Immature natural killer cell (primary cell): ENCODE measurements at regions not wholly inside any gene's neighbourhood (a gene's known extent, or its start where the extent isn't known, plus 50 kb on each side); places are given as distances from the start of the nearest gene placed in this dataset.

Experiments
- DNase-seq, 3 donors: peaks; one replicate each; pipeline ENCODE4 v3.0.0; 2022; ENCODE audit warnings: mixed read lengths in 1 of 3
- H3K27ac Mint-ChIP-seq, 6 donors: one replicate each; pipeline ENCODE4 v1.8.0; 2020; ENCODE audit warnings: mixed read lengths in 6 of 6, mild to moderate bottlenecking in 5 of 6, inconsistent platforms in 4 of 6, moderate library complexity in 3 of 6
- H3K27me3 Mint-ChIP-seq, 3 donors: one replicate each; pipeline ENCODE4 v1.8.0; 2020 to 2021; ENCODE audit warnings: low read depth in 3 of 3, mild to moderate bottlenecking in 3 of 3, mixed read lengths in 3 of 3, moderate library complexity in 3 of 3, inconsistent platforms in 1 of 3
- H3K36me3 Mint-ChIP-seq, 3 donors: one replicate each; pipeline ENCODE4 v1.8.0; 2020; ENCODE audit warnings: mixed read lengths in 3 of 3, inconsistent platforms in 2 of 3, mild to moderate bottlenecking in 2 of 3
- H3K4me1 Mint-ChIP-seq, 2 donors: one replicate each; pipeline ENCODE4 v1.8.0; 2020; ENCODE audit warnings: inconsistent platforms in 2 of 2, mild to moderate bottlenecking in 2 of 2, mixed read lengths in 2 of 2, moderate library complexity in 1 of 2
- H3K4me3 Mint-ChIP-seq, 5 donors: one replicate each; pipeline ENCODE4 v1.8.0; 2020; ENCODE audit warnings: mild to moderate bottlenecking in 5 of 5, mixed read lengths in 5 of 5, inconsistent platforms in 3 of 5, moderate library complexity in 3 of 5
- H3K9me3 Mint-ChIP-seq, 6 donors: one replicate each; pipeline ENCODE4 v1.8.0; 2020; ENCODE audit warnings: mild to moderate bottlenecking in 6 of 6, mixed read lengths in 6 of 6, inconsistent platforms in 4 of 6, moderate library complexity in 3 of 6

- no peak for DNase-seq
- H3K4me1 Mint-ChIP-seq = no peaks in the 10 kb centered on the region
- H3K4me3 Mint-ChIP-seq = no peak overlapping the region
- H3K27me3 Mint-ChIP-seq = no peaks in the 10 kb centered on the region
- H3K27ac Mint-ChIP-seq = no peak overlapping the region
- H3K36me3 Mint-ChIP-seq = no peaks in the 10 kb centered on the region
- H3K9me3 Mint-ChIP-seq = peaks cover 0 to 5% (median 0%) of the 10 kb centered on the region in 6 donors
Measured at GRCh38 chr5:174849426-174849825, 125.0 kb downstream of the MSX2 start.

GRCh38 chr5:174844971-174845370 is 120.6 kb downstream of the MSX2 start:
- no peaks in the 10 kb centered on the region for H3K36me3 Mint-ChIP-seq
- no peak overlapping the region for H3K4me3 Mint-ChIP-seq
- H3K27me3 Mint-ChIP-seq = peaks cover 0 to 2% (median 2%) of the 10 kb centered on the region in 3 donors
- no peaks in the 10 kb centered on the region for H3K4me1 Mint-ChIP-seq
- peaks cover 0 to 2% (median 0%) of the 10 kb centered on the region in 6 donors for H3K9me3 Mint-ChIP-seq
- no peak for DNase-seq
- H3K27ac Mint-ChIP-seq = no peak overlapping the region

- peaks cover 0 to 2% (median 2%) of the 10 kb centered on the region in 3 donors for H3K27me3 Mint-ChIP-seq
- H3K9me3 Mint-ChIP-seq = peaks cover 0 to 2% (median 0%) of the 10 kb centered on the region in 6 donors
- no peak for DNase-seq
- no peaks in the 10 kb centered on the region for H3K36me3 Mint-ChIP-seq
- H3K27ac Mint-ChIP-seq = no peak overlapping the region
- H3K4me3 Mint-ChIP-seq = no peak overlapping the region
- no peaks in the 10 kb centered on the region for H3K4me1 Mint-ChIP-seq
Measured at GRCh38 chr5:174843263-174844250, 119.2 kb downstream of the MSX2 start.

- H3K27me3 Mint-ChIP-seq = peaks cover 0 to 5% (median 3%) of the 10 kb centered on the region in 3 donors
- no peak overlapping the region for H3K4me3 Mint-ChIP-seq
- no peaks in the 10 kb centered on the region for H3K36me3 Mint-ChIP-seq
- no peak overlapping the region for H3K27ac Mint-ChIP-seq
- no peaks in the 10 kb centered on the region for H3K4me1 Mint-ChIP-seq
- H3K9me3 Mint-ChIP-seq = peaks cover 0 to 9% (median 0%) of the 10 kb centered on the region in 6 donors
- DNase-seq = no peak
Measured at GRCh38 chr5:174840435-174840834, 116.1 kb downstream of the MSX2 start.

GRCh38 chr5:174839196-174839595 is 114.8 kb downstream of the MSX2 start:
- peaks cover 0 to 9% (median 0%) of the 10 kb centered on the region in 6 donors for H3K9me3 Mint-ChIP-seq

GRCh38 chr5:174837919-174838902 is 113.8 kb downstream of the MSX2 start:
- Mint-ChIP-seq H3K27ac (no peak overlapping the region), H3K9me3 (peaks cover 0 to 9% (median 0%) of the 10 kb centered on the region in 6 donors), H3K4me3 (no peak overlapping the region), H3K36me3 (no peaks in the 10 kb centered on the region), H3K27me3 (peaks cover 2 to 5% (median 3%) of the 10 kb centered on the region in 3 donors), H3K4me1 (no peaks in the 10 kb centered on the region)
- no peak for DNase-seq

More at GRCh38 chr5:174839196-174839595, 114.8 kb downstream of the MSX2 start:
- H3K4me1 Mint-ChIP-seq = no peaks in the 10 kb centered on the region
- peaks cover 2 to 5% (median 3%) of the 10 kb centered on the region in 3 donors for H3K27me3 Mint-ChIP-seq
- no peak overlapping the region for H3K4me3 Mint-ChIP-seq
- no peak overlapping the region for H3K27ac Mint-ChIP-seq
- no peaks in the 10 kb centered on the region for H3K36me3 Mint-ChIP-seq
- no peak for DNase-seq

GRCh38 chr5:174834081-174834480 is 109.7 kb downstream of the MSX2 start:
- H3K27ac Mint-ChIP-seq = no peak overlapping the region
- no peaks in the 10 kb centered on the region for H3K4me1 Mint-ChIP-seq
- peaks cover 0 to 9% (median 0%) of the 10 kb centered on the region in 6 donors for H3K9me3 Mint-ChIP-seq
- peaks cover 2 to 3% (median 2%) of the 10 kb centered on the region in 3 donors for H3K27me3 Mint-ChIP-seq
- no peak overlapping the region for H3K4me3 Mint-ChIP-seq
- DNase-seq = no peak
- no peaks in the 10 kb centered on the region for H3K36me3 Mint-ChIP-seq

- Mint-ChIP-seq H3K27ac (no peak overlapping the region), H3K36me3 (no peaks in the 10 kb centered on the region), H3K4me3 (no peak overlapping the region), H3K4me1 (no peaks in the 10 kb centered on the region), H3K27me3 (peaks cover 0 to 3% (median 2%) of the 10 kb centered on the region in 3 donors), H3K9me3 (peaks cover 0 to 9% (median 0%) of the 10 kb centered on the region in 6 donors)
- DNase-seq = no peak
Measured at GRCh38 chr5:174832811-174833210, 108.4 kb downstream of the MSX2 start.

GRCh38 chr5:174832025-174832424 is 107.6 kb downstream of the MSX2 start:
- H3K9me3 Mint-ChIP-seq = peaks cover 0 to 8% (median 0%) of the 10 kb centered on the region in 6 donors

GRCh38 chr5:174831031-174831660 is 106.8 kb downstream of the MSX2 start:
- peaks cover 0 to 8% (median 0%) of the 10 kb centered on the region in 6 donors for H3K9me3 Mint-ChIP-seq
- no peak overlapping the region for H3K27ac Mint-ChIP-seq
- H3K27me3 Mint-ChIP-seq = peaks cover 0 to 2% (median under 1%) of the 10 kb centered on the region in 3 donors
- no peak overlapping the region for H3K4me3 Mint-ChIP-seq
- no peaks in the 10 kb centered on the region for H3K4me1 Mint-ChIP-seq
- DNase-seq = no peak
- H3K36me3 Mint-ChIP-seq = no peaks in the 10 kb centered on the region

More at GRCh38 chr5:174832025-174832424, 107.6 kb downstream of the MSX2 start:
- DNase-seq = no peak
- Mint-ChIP-seq H3K4me1 (no peaks in the 10 kb centered on the region), H3K4me3 (no peak overlapping the region), H3K36me3 (no peaks in the 10 kb centered on the region), H3K27me3 (peaks cover 0 to 2% (median 0%) of the 10 kb centered on the region in 3 donors), H3K27ac (no peak overlapping the region)

- Mint-ChIP-seq H3K27me3 (peaks cover 0 to 3% (median 2%) of the 10 kb centered on the region in 3 donors), H3K9me3 (peaks cover 0 to 11% (median 0%) of the 10 kb centered on the region in 6 donors), H3K36me3 (no peaks in the 10 kb centered on the region), H3K27ac (no peak overlapping the region), H3K4me1 (no peaks in the 10 kb centered on the region), H3K4me3 (no peak overlapping the region)
- DNase-seq = no peak
Measured at GRCh38 chr5:174829511-174829864, 105.1 kb downstream of the MSX2 start.

- no peaks in the 10 kb centered on the region for H3K36me3 Mint-ChIP-seq
- H3K4me1 Mint-ChIP-seq = no peaks in the 10 kb centered on the region
- no peak overlapping the region for H3K4me3 Mint-ChIP-seq
- no peak overlapping the region for H3K27ac Mint-ChIP-seq
- peaks cover 0 to 3% (median 2%) of the 10 kb centered on the region in 3 donors for H3K27me3 Mint-ChIP-seq
- H3K9me3 Mint-ChIP-seq = peaks cover 0 to 11% (median 0%) of the 10 kb centered on the region in 6 donors
- DNase-seq = no peak
Measured at GRCh38 chr5:174828804-174829510, 104.6 kb downstream of the MSX2 start.
